ENCODE measurements at regions not wholly inside any gene's neighbourhood (a gene's known extent, or its start where the extent isn't known, plus 50 kb on each side); places are given as distances from the start of the nearest gene placed in this dataset.

DNA sequence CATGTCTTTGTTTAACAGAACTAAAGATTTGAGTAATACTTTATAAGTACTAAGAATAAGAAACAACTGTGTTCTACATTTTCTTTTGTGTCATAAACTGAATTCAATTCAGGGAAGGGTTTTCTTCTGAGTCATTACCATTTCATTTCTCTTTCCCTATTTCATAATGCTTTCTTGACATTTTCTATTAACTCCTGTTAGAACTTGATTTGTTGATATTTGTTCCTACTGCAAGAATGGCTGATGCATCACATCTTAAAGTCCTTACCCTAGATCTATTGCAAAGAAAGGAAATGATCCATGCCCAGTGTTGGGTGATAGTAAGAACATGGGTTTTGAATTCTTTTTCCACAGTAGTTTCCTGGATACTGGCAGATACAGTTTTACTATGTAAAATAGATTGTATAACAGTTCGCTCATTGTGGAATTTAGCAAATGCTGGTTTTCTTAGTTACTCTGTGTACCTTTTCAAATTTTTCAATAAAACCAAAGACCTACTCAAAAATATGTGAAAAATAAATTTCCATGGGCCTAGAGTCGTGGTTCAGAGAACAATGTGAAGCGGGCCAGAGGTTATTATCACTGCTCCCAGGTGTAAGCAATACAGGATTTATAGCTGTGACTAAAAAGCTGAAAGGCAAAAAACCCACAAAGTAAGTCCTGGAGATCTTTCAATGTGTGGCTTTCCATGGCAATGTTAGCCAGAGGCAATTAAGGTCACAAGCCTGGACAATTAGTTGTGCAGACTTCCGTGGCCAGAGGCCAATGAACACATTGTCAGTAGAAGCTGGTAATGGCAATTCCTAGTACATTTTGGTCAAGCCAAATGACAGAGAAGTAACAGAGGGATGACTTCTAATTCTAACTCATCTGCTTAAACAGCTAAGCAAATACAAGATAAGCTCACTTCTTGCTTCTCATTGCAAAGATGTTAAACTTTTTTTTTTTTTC, 127.3 kb upstream of the FAT4 start:
- 71 to 77% (median 75%) methylated on average over 4 of the region's 4 CpGs for WGBS, 4 donors
- no peak for TF ChIP-seq POLR2A (IDR thresholded peaks at IDR 0.05)
- TF ChIP-seq, protein P1, sequence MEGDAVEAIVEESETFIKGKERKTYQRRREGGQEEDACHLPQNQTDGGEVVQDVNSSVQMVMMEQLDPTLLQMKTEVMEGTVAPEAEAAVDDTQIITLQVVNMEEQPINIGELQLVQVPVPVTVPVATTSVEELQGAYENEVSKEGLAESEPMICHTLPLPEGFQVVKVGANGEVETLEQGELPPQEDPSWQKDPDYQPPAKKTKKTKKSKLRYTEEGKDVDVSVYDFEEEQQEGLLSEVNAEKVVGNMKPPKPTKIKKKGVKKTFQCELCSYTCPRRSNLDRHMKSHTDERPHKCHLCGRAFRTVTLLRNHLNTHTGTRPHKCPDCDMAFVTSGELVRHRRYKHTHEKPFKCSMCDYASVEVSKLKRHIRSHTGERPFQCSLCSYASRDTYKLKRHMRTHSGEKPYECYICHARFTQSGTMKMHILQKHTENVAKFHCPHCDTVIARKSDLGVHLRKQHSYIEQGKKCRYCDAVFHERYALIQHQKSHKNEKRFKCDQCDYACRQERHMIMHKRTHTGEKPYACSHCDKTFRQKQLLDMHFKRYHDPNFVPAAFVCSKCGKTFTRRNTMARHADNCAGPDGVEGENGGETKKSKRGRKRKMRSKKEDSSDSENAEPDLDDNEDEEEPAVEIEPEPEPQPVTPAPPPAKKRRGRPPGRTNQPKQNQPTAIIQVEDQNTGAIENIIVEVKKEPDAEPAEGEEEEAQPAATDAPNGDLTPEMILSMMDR (IDR thresholded peaks at IDR 0.05) = no peak
- Histone ChIP-seq H3K4me3 (no peak overlapping the region), H3K9me3 (replicated peaks in 1 of 3) (no peaks in the 10 kb centered on the region), H3K27ac (no peak overlapping the region), H3K36me3 (replicated peaks in 1 of 2) (no peaks in the 10 kb centered on the region), H3K4me1 (replicated peaks in 1 of 2) (no peaks in the 10 kb centered on the region), H3K27me3 (no peaks in the 10 kb centered on the region)
- peak in 1 of 7 donors; percentile 57 for DNase-seq
- intact Hi-C loops (cut with DNase I) = no loop called here

DNA sequence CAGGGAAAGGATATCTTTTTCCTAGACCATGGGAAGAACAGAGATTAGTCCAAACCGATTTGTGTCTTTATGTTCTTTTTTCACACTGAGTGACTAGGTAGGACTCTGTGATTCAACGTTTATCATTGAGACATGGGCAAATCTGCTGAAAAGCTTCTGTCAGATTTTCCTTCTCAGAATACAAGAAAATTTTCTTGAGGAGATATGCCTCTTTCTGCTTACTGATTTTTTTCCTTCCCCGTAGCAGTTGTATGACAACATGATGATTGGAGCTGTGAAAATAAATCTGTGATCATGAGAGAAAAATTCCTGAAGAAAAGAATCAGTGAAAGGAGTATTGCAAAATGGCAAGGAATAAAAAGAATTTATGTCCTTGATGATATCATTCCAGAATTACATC, 130.6 kb upstream of the FAT4 start:
- 72 to 85% (median 78%) methylated on average over 3 of the region's 3 CpGs for WGBS, 4 donors
- Histone ChIP-seq H3K27me3 (no peaks in the 10 kb centered on the region), H3K4me1 (replicated peaks in 1 of 2) (no peaks in the 10 kb centered on the region), H3K36me3 (replicated peaks in 1 of 2) (no peaks in the 10 kb centered on the region), H3K4me3 (no peak overlapping the region), H3K27ac (no peak overlapping the region), H3K9me3 (replicated peaks in 1 of 3) (no peaks in the 10 kb centered on the region)
- TF ChIP-seq, protein P1 (IDR thresholded peaks at IDR 0.05) = no peak
- TF ChIP-seq POLR2A (IDR thresholded peaks at IDR 0.05) = no peak
- DNase-seq = no peak
- intact Hi-C loops (cut with DNase I) = no loop called here

DNA sequence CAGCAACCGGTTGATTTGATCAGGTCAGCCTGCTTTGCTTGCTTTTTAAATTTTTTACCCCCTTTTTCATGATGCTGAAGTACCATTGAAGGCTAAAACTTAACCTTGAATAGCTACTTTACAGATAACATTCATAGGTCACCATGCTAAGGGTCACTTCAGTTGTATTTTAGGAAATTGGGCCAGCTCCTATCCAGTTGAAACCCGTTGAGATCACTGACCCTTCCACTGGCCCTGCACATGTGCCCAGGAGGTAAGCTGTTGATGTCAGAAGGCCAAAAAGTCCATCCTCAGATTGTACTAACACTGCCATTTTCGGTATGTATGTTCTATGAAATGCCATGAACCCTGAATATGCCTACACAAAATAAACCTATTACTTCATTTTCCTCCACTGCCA, 133.0 kb upstream of the FAT4 start:
- Histone ChIP-seq H3K4me1 (replicated peaks in 1 of 2) (no peaks in the 10 kb centered on the region), H3K27ac (no peak overlapping the region), H3K4me3 (no peak overlapping the region), H3K36me3 (replicated peaks in 1 of 2) (no peaks in the 10 kb centered on the region), H3K27me3 (no peaks in the 10 kb centered on the region), H3K9me3 (replicated peaks in 1 of 3) (peaks cover 0 to 3% (median 0%) of the 10 kb centered on the region in 3 donors)
- WGBS, 4 donors = 73 to 79% (median 77%) methylated on average over 3 of the region's 3 CpGs
- DNase-seq = no peak
- TF ChIP-seq POLR2A (IDR thresholded peaks at IDR 0.05) = no peak
- TF ChIP-seq, protein P1 (IDR thresholded peaks at IDR 0.05) = no peak
- intact Hi-C loops (cut with DNase I) = no loop called here

DNA sequence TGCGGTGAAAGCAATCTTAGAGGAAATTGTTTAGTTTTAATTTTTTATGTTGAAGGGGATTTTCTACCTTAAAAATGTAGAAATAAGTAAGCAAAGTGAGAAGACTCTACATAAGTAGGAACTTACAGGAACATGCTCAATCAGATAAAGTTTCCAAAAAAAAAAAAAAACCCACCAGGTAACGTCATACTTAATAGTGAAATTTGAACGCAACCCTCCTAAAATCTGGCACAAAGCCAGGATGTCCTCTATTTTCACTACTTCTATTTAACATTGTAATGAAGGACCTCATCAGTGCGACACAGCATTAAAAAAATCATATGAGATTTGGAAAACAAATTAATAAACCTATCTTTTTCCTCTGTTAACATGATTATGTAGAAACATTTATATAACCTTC, 135.0 kb upstream of the FAT4 start:
- peaks cover 0 to 3% (median 0%) of the 10 kb centered on the region in 3 donors for H3K9me3 ChIP-seq (replicated peaks in 1 of 3)
- intact Hi-C loops (cut with DNase I) = no loop called here
- no peaks in the 10 kb centered on the region for H3K4me1 ChIP-seq (replicated peaks in 1 of 2)
- H3K27ac ChIP-seq = no peak overlapping the region
- TF ChIP-seq, protein P1 (IDR thresholded peaks at IDR 0.05) = no peak
- no peak for TF ChIP-seq POLR2A (IDR thresholded peaks at IDR 0.05)
- H3K27me3 ChIP-seq = no peaks in the 10 kb centered on the region
- no peaks in the 10 kb centered on the region for H3K36me3 ChIP-seq (replicated peaks in 1 of 2)
- DNase-seq = no peak
- H3K4me3 ChIP-seq = no peak overlapping the region
- 89 to 92% (median 90%) methylated on average over 4 of the region's 4 CpGs for WGBS, 4 donors

Data from adrenal gland (tissue), 9 donors.